GM21381 (cell line): ENCODE measurements at regions not wholly inside any gene's neighbourhood (a gene's known extent, or its start where the extent isn't known, plus 50 kb on each side); places are given as distances from the start of the nearest gene placed in this dataset.

Experiments
- ATAC-seq: cut with Tn5 transposase; IDR thresholded peaks from one replicate; pipeline ENCODE4 v1.9.1; 2021; ENCODE audit warnings: mild to moderate bottlenecking, moderate library complexity; ENCODE audit not compliant: unreplicated experiment

- ATAC-seq: no peak
Observed at GRCh38 chr9:73020877-73021276, 68.0 kb upstream of the ALDH1A1 start.

DNA sequence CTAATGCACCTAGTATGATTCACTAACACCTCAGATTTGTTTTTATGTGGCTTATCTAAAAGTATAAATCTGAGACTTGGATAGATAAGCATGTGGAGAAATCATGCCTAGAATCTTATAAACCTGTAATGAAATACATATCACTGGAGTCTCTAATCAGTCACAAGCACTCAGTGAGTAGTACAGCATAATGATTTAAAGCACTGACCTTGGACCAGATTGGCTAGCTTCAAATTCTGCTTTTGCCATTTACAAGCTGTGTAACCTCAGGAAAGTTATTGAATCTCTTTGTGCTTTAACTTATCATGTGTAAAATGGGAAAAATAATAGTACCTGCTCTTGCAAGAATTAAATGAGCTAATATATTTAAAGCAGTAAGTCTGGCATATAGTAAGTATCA is 61.2 kb upstream of the ALDH1A1 start:
- no peak for ATAC-seq

DNA sequence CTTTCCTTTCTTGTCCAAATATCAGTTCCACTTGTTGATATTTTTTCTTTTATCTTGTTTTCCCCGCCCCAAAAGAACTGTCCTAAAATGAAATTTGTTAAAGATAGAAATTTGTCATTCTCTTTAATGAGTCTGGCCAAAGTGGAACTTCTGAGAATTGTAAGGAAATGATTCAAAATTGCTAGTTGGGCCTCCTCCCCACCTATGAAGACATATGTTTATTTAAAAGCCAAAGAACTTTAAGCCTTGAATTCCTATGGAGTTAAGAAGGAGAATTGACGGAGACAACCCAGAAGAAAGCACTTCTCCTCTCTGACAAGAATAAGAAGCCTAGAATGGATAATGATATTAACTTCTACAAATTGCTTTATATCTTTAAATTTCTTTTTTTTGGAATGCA is 59.1 kb upstream of the ALDH1A1 start:
- no peak for ATAC-seq

DNA sequence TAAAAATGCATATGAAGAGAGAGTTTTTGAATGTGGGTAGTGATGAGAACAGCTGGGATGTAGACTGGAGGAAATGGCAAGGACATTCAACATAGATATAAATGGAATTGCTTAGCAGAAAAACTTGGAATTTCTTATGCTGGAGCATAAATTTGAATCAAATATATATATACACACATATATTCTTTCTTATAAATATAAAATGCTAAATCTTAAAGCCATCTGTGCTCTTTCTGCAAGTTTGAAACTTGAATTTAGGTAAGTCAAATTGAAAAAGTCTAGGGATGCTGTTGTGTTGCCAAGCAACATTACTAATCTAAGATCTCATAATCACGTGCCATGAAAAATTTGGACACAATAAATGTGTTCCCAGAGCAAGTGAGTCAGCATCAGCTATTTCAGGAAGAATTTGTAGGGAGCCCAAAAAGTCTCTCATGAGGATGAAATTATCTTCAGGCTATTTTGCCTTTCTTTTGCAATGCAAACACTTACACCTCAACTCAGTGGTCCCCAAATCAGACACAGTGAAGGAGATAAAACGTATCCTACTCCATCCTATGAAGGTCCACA is 58.4 kb upstream of the ALDH1A1 start:
- no peak for ATAC-seq

DNA sequence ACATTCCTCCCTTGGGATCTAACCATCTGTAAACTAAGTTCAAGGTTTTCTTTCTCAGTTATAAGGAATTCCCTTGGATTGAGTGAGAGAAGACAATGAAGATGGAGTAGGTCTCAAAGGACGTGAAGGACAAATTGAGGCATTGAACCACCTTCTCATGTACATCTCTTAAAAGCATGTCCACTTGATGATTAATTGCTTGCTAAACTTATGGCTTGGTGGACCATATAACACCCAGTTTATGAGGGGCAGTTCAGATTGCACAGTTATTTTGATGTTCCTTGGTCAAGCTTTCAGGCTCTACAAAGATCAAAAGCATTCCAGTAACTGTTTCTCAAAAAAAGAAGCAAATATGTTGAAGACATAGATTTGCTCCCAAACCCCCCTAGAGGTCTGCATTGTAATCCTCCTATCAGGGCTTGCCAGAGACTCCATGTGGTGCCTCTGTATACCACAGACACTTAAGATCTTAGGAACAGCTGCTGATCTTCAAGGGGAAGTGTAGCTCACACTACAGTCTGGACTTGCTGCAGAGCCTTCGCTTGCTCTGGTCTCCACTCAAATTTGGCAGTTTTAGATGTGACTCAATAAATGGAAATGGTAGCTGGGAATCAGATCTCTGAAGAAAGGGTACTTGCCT is 56.9 kb upstream of the ALDH1A1 start:
- no peak for ATAC-seq

- no peak for ATAC-seq
Observed at GRCh38 chr9:73007966-73008672, 55.3 kb upstream of the ALDH1A1 start.

DNA sequence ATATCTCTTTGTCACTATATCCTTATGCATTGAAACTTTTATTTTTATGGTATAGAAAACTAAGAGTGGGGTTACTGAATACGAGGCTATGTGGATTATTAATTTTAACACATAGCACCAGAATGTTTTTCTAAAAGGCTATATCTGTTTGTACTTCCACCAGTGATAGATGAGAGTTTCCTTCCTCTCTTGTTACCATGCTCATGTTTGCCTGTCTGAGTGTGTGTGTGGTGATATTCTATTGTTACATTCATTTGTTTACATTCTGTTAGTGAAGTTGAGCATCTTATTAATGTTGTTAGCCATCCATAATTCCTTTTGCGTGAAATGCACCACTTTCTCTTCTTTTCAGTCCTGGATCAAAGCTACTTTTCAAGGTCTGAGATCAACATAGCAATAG is 54.1 kb upstream of the ALDH1A1 start:
- ATAC-seq: no peak
